ENCODE measurements at regions not wholly inside any gene's neighbourhood (a gene's known extent, or its start where the extent isn't known, plus 50 kb on each side); places are given as distances from the start of the nearest gene placed in this dataset.

GRCh38 chr6:45789238-45789637 is 226.4 kb downstream of the CLIC5 start:
- Histone ChIP-seq H3K27ac (ENCODE audit: low read length) (no peak overlapping the region), H2AFZ (ENCODE audit: low read depth, low read length) (no peak overlapping the region), H3K79me2 (ENCODE audit: insufficient read depth, low read length) (no peaks in the 10 kb centered on the region), H3K4me1 (ENCODE audit: insufficient read depth, low read length) (no peaks in the 10 kb centered on the region), H4K20me1 (ENCODE audit: insufficient read depth, low read length) (no peaks in the 10 kb centered on the region), H3K4me3 (ENCODE audit: low read depth in 1 of 2, low read length in 2 of 2) (no peak overlapping the region), H3K9me3 (ENCODE audit: insufficient read depth, low read length, severe bottlenecking) (no peaks in the 10 kb centered on the region), H3K4me2 (ENCODE audit: insufficient read depth, low read length) (no peak overlapping the region), H3K27me3 (ENCODE audit: insufficient read depth, low read length, poor library complexity) (peaks cover 4% of the 10 kb centered on the region), H3K36me3 (ENCODE audit: insufficient read depth, low read length) (no peaks in the 10 kb centered on the region), H3K9ac (ENCODE audit: low read depth, low read length) (no peak overlapping the region)
- DNase-seq (no peak), ATAC-seq (ENCODE audit: insufficient read depth, low read depth) (no peak)
- TF ChIP-seq, protein P1, sequence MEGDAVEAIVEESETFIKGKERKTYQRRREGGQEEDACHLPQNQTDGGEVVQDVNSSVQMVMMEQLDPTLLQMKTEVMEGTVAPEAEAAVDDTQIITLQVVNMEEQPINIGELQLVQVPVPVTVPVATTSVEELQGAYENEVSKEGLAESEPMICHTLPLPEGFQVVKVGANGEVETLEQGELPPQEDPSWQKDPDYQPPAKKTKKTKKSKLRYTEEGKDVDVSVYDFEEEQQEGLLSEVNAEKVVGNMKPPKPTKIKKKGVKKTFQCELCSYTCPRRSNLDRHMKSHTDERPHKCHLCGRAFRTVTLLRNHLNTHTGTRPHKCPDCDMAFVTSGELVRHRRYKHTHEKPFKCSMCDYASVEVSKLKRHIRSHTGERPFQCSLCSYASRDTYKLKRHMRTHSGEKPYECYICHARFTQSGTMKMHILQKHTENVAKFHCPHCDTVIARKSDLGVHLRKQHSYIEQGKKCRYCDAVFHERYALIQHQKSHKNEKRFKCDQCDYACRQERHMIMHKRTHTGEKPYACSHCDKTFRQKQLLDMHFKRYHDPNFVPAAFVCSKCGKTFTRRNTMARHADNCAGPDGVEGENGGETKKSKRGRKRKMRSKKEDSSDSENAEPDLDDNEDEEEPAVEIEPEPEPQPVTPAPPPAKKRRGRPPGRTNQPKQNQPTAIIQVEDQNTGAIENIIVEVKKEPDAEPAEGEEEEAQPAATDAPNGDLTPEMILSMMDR (IDR thresholded peaks at IDR 0.05; ENCODE audit: borderline replicate concordance, extremely low read depth, low read length, poor library complexity, severe bottlenecking), result no peak
- no peak for TF ChIP-seq EZH2 (IDR thresholded peaks at IDR 0.05; ENCODE audit: borderline replicate concordance, low read depth, low read length, severe bottlenecking)

DNA sequence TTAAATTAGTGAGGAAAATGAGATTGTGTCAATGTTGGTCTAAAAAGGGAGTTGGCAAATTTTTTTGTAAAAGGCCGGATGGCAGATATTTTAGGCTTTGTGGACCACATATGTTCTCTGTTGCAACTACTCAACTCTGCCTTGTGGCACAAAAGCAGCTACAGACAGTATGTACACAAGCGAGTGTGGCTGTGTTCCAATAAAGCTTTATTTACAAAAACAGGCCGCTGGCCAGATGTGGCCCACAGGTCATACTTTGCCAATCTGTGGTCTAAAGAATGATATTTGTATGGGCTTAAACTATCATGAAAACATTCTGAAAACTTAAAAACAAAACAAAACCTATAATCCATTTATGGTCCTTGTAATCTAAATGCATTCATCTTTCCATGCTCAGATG is 228.3 kb downstream of the CLIC5 start:
- Histone ChIP-seq H3K4me1 (ENCODE audit: insufficient read depth, low read length) (no peaks in the 10 kb centered on the region), H3K4me2 (ENCODE audit: insufficient read depth, low read length) (no peak overlapping the region), H3K9ac (ENCODE audit: low read depth, low read length) (no peak overlapping the region), H4K20me1 (ENCODE audit: insufficient read depth, low read length) (no peaks in the 10 kb centered on the region), H3K9me3 (ENCODE audit: insufficient read depth, low read length, severe bottlenecking) (no peaks in the 10 kb centered on the region), H2AFZ (ENCODE audit: low read depth, low read length) (no peak overlapping the region), H3K27ac (ENCODE audit: low read length) (no peak overlapping the region), H3K27me3 (ENCODE audit: insufficient read depth, low read length, poor library complexity) (peaks cover 4% of the 10 kb centered on the region), H3K4me3 (ENCODE audit: low read depth in 1 of 2, low read length in 2 of 2) (no peak overlapping the region), H3K36me3 (ENCODE audit: insufficient read depth, low read length) (no peaks in the 10 kb centered on the region), H3K79me2 (ENCODE audit: insufficient read depth, low read length) (no peaks in the 10 kb centered on the region)
- ATAC-seq (ENCODE audit: insufficient read depth, low read depth), result no peak
- no peak for DNase-seq
- TF ChIP-seq, protein P1 (IDR thresholded peaks at IDR 0.05; ENCODE audit: borderline replicate concordance, extremely low read depth, low read length, poor library complexity, severe bottlenecking), result no peak
- no peak for TF ChIP-seq EZH2 (IDR thresholded peaks at IDR 0.05; ENCODE audit: borderline replicate concordance, low read depth, low read length, severe bottlenecking)

GRCh38 chr6:45786355-45786781 is 229.3 kb downstream of the CLIC5 start:
- DNase-seq, result no peak
- Histone ChIP-seq H3K4me1 (ENCODE audit: insufficient read depth, low read length) (no peaks in the 10 kb centered on the region), H3K36me3 (ENCODE audit: insufficient read depth, low read length) (no peaks in the 10 kb centered on the region), H3K27ac (ENCODE audit: low read length) (no peak overlapping the region), H2AFZ (ENCODE audit: low read depth, low read length) (no peak overlapping the region), H3K4me3 (ENCODE audit: low read depth in 1 of 2, low read length in 2 of 2) (no peak overlapping the region), H3K27me3 (ENCODE audit: insufficient read depth, low read length, poor library complexity) (no peaks in the 10 kb centered on the region), H3K9me3 (ENCODE audit: insufficient read depth, low read length, severe bottlenecking) (no peaks in the 10 kb centered on the region), H3K9ac (ENCODE audit: low read depth, low read length) (no peak overlapping the region), H3K79me2 (ENCODE audit: insufficient read depth, low read length) (no peaks in the 10 kb centered on the region), H3K4me2 (ENCODE audit: insufficient read depth, low read length) (no peak overlapping the region), H4K20me1 (ENCODE audit: insufficient read depth, low read length) (no peaks in the 10 kb centered on the region)
- ATAC-seq (ENCODE audit: insufficient read depth, low read depth), result no peak
- TF ChIP-seq, protein P1 (IDR thresholded peaks at IDR 0.05; ENCODE audit: borderline replicate concordance, extremely low read depth, low read length, poor library complexity, severe bottlenecking), result no peak

- Histone ChIP-seq H3K9me3 (ENCODE audit: insufficient read depth, low read length, severe bottlenecking) (no peaks in the 10 kb centered on the region), H3K4me3 (ENCODE audit: low read depth in 1 of 2, low read length in 2 of 2) (no peak overlapping the region), H3K27me3 (ENCODE audit: insufficient read depth, low read length, poor library complexity) (no peaks in the 10 kb centered on the region), H3K36me3 (ENCODE audit: insufficient read depth, low read length) (no peaks in the 10 kb centered on the region), H3K9ac (ENCODE audit: low read depth, low read length) (no peak overlapping the region), H2AFZ (ENCODE audit: low read depth, low read length) (no peak overlapping the region), H3K27ac (ENCODE audit: low read length) (no peak overlapping the region), H3K79me2 (ENCODE audit: insufficient read depth, low read length) (no peaks in the 10 kb centered on the region), H3K4me1 (ENCODE audit: insufficient read depth, low read length) (no peaks in the 10 kb centered on the region), H4K20me1 (ENCODE audit: insufficient read depth, low read length) (no peaks in the 10 kb centered on the region), H3K4me2 (ENCODE audit: insufficient read depth, low read length) (no peak overlapping the region)
- DNase-seq (no peak), ATAC-seq (ENCODE audit: insufficient read depth, low read depth) (no peak)
- TF ChIP-seq, protein P1 (IDR thresholded peaks at IDR 0.05; ENCODE audit: borderline replicate concordance, extremely low read depth, low read length, poor library complexity, severe bottlenecking), result no peak
- no peak for TF ChIP-seq EZH2 (IDR thresholded peaks at IDR 0.05; ENCODE audit: borderline replicate concordance, low read depth, low read length, severe bottlenecking)
Observed at GRCh38 chr6:45784250-45784649, 231.4 kb downstream of the CLIC5 start.
